ENCODE measurements at regions not wholly inside any gene's neighbourhood (a gene's known extent, or its start where the extent isn't known, plus 50 kb on each side); places are given as distances from the start of the nearest gene placed in this dataset.

- Histone ChIP-seq H2BK120ac (ENCODE audit: low read depth, low read length) (no peak overlapping the region), H3K18ac (ENCODE audit: low read depth, low read length) (no peak overlapping the region), H2AK9ac (replicated peaks; ENCODE audit: low read depth, low read length, poor library complexity) (no peak overlapping the region), H3K36me3 (ENCODE audit: control insufficient read depth, insufficient read depth, low read length) (no peaks in the 10 kb centered on the region), H2BK5ac (ENCODE audit: low read depth, low read length, poor library complexity, severe bottlenecking) (no peak overlapping the region), H3K4me2 (ENCODE audit: low read depth, low read length) (no peak overlapping the region), H4K8ac (ENCODE audit: low read depth in 2 of 2, low read length in 2 of 2) (no peak overlapping the region), H2BK15ac (ENCODE audit: low read depth, low read length) (no peak overlapping the region), H3K9ac (ENCODE audit: low read depth, low read length) (no peak overlapping the region), H3K9me1 (ENCODE audit: insufficient read depth, low read length) (no peaks in the 10 kb centered on the region), H3K79me1 (ENCODE audit: low read depth in 1 of 2, low read length in 2 of 2) (no peaks in the 10 kb centered on the region), H2BK20ac (ENCODE audit: low read depth, low read length) (no peak overlapping the region), H4K91ac (ENCODE audit: insufficient read depth, low read depth, low read length) (no peak overlapping the region), H3K9me3 (ENCODE audit: control insufficient read depth, insufficient read depth, low read length) (0 out of 2 replicates have a peak, but pooled peaks cover 3% of the 10 kb centered on the region), H3K4me3 (ENCODE audit: insufficient read depth, low read depth, low read length) (no peak overlapping the region), H2AFZ (replicated peaks; ENCODE audit: low read length, poor library complexity) (no peak overlapping the region), H4K5ac (ENCODE audit: low read depth, low read length) (no peak overlapping the region), H3K23ac (ENCODE audit: low read depth, low read length) (no peak overlapping the region), H3K27ac (ENCODE audit: insufficient read depth, low read length) (no peak overlapping the region), H3K14ac (replicated peaks; ENCODE audit: low read depth, low read length) (no peak overlapping the region), H3K4ac (ENCODE audit: low read depth, low read length) (no peak overlapping the region), H4K20me1 (ENCODE audit: insufficient read depth, low read length) (no peaks in the 10 kb centered on the region), H3K27me3 (ENCODE audit: control insufficient read depth, insufficient read depth, low read length) (no peaks in the 10 kb centered on the region), H2AK5ac (ENCODE audit: low read depth, low read length) (no peak overlapping the region), H3K4me1 (ENCODE audit: control insufficient read depth, insufficient read depth, low read length) (no peaks in the 10 kb centered on the region), H3K56ac (ENCODE audit: extremely low read depth, insufficient read depth, low read length) (no peak overlapping the region)
- dilution Hi-C loops (cut with HindIII; ENCODE audit: low sequenced_read_pairs, unreplicated experiment): no loop called here
- BruUV-seq (replicated peaks): no TSS peak
- in situ Hi-C loops (cut with MboI; ENCODE audit: low sequenced_read_pairs): no loop called here
- DNase-seq: no peak
- TF ChIP-seq CEBPB (IDR thresholded peaks at IDR 0.05; ENCODE audit: low read depth, low read length) (no peak), SMC3 (IDR thresholded peaks at IDR 0.05; ENCODE audit: low read depth, low read length) (no peak), RAD21 (IDR thresholded peaks at IDR 0.05; ENCODE audit: low read length) (no peak), RFX5 (IDR thresholded peaks at IDR 0.05; ENCODE audit: low read depth, low read length) (no peak), BHLHE40 (IDR thresholded peaks at IDR 0.05; ENCODE audit: low read depth, low read length) (no peak)
- ChIA-PET POLR2A (ENCODE audit: unreplicated experiment) (no interaction called here), CTCF (no interaction called here)
- no CpG with 5 or more reads among the region's 5 CpGs for WGBS, 2 experiments (ENCODE audit: extremely low coverage in 2 of 2, insufficient read length in 1 of 2)
- no peak for ATAC-seq (ENCODE audit: low read depth)
- intact Hi-C loops (cut with micrococcal nuclease): no loop called here
Measured at GRCh38 chr17:33517746-33518145, 224.7 kb upstream of the ASIC2 start.

Measured in IMR-90 (cell line).